ENCODE measurements at regions not wholly inside any gene's neighbourhood (a gene's known extent, or its start where the extent isn't known, plus 50 kb on each side); places are given as distances from the start of the nearest gene placed in this dataset.
"Not testable (repeated sequence)": the region's sequence is repeated elsewhere in the genome, so short reads cannot be mapped to it uniquely, and the experiment has no call there.

- no peak for DNase-seq (ENCODE audit: low read depth in 1 of 2, low spot score in 1 of 2)
Measured at GRCh38 chr6:165799391-165800153, 136.5 kb upstream of the PDE10A start.

GRCh38 chr6:165798991-165799390 lies 135.9 kb upstream of the PDE10A start:
- no peak for DNase-seq (ENCODE audit: low read depth in 1 of 2, low spot score in 1 of 2)

DNA sequence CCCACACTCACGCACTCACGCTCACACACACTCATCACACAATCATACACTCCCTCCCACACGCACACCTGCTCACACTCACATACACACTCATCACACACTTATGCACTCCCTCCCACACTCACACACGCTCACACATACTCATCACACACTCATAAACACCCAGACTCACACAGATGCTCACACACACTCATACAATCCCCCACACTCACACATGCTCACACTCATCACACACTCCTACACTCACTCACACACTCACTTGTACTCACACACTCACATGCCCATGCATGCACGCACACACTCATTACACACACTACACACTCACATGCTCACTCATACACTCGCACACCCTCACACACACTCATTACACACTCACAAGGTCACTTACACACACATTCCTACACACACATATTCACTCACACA lies 131.1 kb upstream of the PDE10A start:
- DNase-seq (ENCODE audit: low read depth in 1 of 2, low spot score in 1 of 2), result no peak

- no peak for DNase-seq (ENCODE audit: low read depth in 1 of 2, low spot score in 1 of 2)
Measured at GRCh38 chr6:165793287-165793825, 130.3 kb upstream of the PDE10A start.

DNA sequence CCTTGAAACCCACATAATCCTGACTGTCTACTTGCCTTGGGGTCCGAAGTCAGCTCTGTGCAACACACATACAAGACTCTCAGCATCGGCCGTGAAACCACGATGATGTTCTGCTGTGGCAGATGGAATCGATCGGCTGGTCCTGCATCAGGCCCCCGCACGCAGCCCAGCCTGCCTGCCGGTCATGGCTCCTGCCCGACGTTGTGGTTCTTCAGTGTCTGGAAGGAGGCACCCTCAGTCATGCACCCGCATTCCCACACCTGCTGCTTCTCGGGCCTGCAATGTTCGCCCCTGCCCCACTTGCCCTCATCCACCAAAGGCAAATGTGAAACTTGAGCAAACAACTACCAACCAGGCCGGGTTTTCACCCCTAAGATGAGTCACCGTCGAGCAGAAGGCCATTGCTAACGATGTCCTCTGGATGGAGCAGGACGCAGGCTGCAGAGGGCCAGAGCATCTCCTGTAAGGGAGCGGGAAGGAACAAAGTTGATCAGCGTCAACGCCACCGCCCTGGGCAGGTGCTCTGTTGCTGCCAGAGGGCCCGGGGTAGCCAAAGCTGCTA lies 128.9 kb upstream of the PDE10A start:
- no peak for DNase-seq (ENCODE audit: low read depth in 1 of 2, low spot score in 1 of 2)

DNA sequence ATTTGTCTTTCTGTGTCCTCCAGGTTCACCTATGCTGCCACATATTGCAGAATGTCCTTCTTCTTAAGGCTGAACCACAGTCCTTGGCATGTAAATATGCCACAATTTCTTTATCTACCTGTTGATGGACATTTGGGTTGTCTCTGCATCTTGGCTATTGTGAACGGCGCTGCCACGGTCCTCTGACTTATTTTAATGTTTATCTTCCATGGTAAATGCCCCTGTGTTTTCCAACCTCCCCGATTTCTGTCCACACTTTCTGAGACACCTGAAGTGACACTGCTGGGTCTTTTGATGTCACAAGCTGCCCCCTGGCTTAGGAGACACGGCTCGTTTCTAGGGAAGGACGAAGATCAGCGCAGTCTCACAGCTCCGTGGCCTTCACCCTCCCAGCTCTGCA lies 128.3 kb upstream of the PDE10A start:
- no peak for DNase-seq (ENCODE audit: low read depth in 1 of 2, low spot score in 1 of 2)

GRCh38 chr6:165782812-165783211 lies 119.8 kb upstream of the PDE10A start:
- DNase-seq (ENCODE audit: low read depth in 1 of 2, low spot score in 1 of 2), result no peak

DNA sequence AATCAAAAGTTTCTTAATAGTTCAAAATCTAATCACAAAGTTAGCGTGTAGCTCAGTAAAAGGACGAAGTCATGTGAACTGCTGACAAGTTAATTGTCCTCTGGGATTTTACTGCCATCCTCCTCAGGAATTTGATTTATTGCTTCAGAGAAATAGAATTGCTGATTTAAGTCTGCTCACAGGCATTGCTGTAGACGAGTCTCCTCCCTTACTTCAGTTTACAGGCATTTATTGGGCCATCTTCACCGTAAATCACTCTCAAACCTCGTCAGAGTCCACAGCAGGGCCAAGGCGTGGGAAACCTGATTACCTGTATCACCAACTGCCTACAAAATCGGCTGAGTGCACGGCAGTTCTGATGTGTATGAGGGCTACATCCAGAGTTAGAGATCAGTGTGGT lies 119.1 kb upstream of the PDE10A start:
- DNase-seq (ENCODE audit: low read depth in 1 of 2, low spot score in 1 of 2), result no peak

- no peak for DNase-seq (ENCODE audit: low read depth in 1 of 2, low spot score in 1 of 2)
Measured at GRCh38 chr6:165777680-165778079, 114.6 kb upstream of the PDE10A start.

GRCh38 chr6:165776691-165777090 lies 113.7 kb upstream of the PDE10A start:
- no peak for DNase-seq (ENCODE audit: low read depth in 1 of 2, low spot score in 1 of 2)

GRCh38 chr6:165775721-165776120 lies 112.7 kb upstream of the PDE10A start:
- no peak for DNase-seq (ENCODE audit: low read depth in 1 of 2, low spot score in 1 of 2)

DNA sequence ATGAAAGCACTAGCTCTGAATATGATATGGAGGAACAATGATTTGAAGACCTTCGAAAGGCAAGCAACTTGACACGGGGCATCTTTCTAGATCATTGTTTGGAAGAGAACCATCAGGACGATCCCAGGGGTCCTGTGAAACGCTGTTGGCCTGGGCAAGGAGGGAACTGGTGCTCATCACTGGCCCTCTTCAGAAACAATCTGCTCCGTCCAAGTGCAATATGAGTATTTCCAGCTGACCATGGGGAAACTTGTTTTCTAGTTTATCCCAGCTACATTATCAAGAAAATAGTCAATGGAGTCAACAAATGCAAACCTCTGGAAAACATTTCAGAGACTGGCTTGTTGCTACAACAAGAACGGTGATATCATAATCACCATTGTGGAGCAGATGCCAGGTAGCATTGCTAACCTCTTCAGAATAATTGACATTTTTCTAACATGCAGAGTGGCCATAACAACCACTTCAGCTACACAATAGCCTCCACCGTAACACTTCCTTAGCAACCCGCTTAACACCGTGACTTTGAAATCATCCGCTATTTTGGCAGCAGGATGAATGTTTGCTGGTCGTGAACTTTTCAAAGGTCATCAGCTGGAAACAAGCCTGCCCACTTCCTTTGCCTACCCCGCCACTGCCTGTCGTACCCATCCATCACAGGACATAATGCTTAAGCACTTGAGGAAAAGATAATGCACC lies 112.0 kb upstream of the PDE10A start:
- no peak for DNase-seq (ENCODE audit: low read depth in 1 of 2, low spot score in 1 of 2)

GRCh38 chr6:165770397-165771082 lies 107.5 kb upstream of the PDE10A start:
- no peak for DNase-seq (ENCODE audit: low read depth in 1 of 2, low spot score in 1 of 2)

- DNase-seq (ENCODE audit: low read depth in 1 of 2, low spot score in 1 of 2), result no peak
Measured at GRCh38 chr6:165769884-165770283, 106.8 kb upstream of the PDE10A start.

GRCh38 chr6:165769401-165769800 lies 106.4 kb upstream of the PDE10A start:
- no peak for DNase-seq (ENCODE audit: low read depth in 1 of 2, low spot score in 1 of 2)

DNA sequence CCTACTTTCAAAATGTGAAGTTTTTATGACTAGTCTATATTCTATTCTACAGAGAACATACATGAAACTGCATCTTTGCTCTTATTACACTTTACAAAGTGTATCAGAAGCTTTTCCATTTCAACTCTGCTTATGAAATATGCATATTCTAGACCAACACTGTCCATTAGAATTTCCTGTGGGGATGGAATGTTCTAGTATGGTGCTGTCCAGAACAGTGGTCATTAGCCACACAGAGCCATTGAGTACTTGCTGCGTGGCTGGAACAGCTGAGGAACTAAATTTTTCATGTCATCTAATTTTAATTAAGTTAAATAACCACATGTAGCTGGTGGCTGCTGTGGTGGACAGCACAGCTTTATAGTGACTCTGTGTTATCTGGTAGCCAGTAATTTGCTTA lies 105.9 kb upstream of the PDE10A start:
- no peak for DNase-seq (ENCODE audit: low read depth in 1 of 2, low spot score in 1 of 2)

- DNase-seq (ENCODE audit: low read depth in 1 of 2, low spot score in 1 of 2), result no peak
Measured at GRCh38 chr6:165767228-165767627, 104.2 kb upstream of the PDE10A start.

DNA sequence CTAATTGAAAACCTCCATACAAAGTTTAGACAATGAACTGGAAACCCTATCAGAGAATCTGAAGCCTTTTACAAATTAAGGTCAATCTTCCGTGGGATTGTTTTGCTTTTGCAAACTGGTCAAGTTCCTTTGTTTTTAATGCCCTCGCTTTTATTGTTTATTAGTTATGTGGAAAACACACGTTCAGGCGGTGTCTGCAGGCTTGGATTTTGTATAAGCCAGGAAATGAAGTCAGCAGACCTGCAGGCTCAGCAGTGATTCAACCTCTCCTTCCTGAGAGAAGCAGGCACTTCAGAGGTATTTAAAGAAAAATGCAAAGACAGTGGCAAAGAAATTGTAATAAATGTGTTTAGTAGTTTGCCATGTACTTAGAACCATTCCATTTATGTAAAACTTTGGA lies 103.4 kb upstream of the PDE10A start:
- DNase-seq (ENCODE audit: low read depth in 1 of 2, low spot score in 1 of 2), result no peak

GRCh38 chr6:165766026-165766425 lies 103.0 kb upstream of the PDE10A start:
- no peak for DNase-seq (ENCODE audit: low read depth in 1 of 2, low spot score in 1 of 2)

GRCh38 chr6:165765256-165765655 lies 102.2 kb upstream of the PDE10A start:
- DNase-seq (ENCODE audit: low read depth in 1 of 2, low spot score in 1 of 2), result not testable (repeated sequence)

- no peak for DNase-seq (ENCODE audit: low read depth in 1 of 2, low spot score in 1 of 2)
Measured at GRCh38 chr6:165762876-165763275, 99.8 kb upstream of the PDE10A start.

GRCh38 chr6:165762125-165762524 lies 99.1 kb upstream of the PDE10A start:
- no peak for DNase-seq (ENCODE audit: low read depth in 1 of 2, low spot score in 1 of 2)

Data from activated CD4-positive, alpha-beta T cell treated with anti-CD3 and anti-CD28 coated beads, Interleukin-2, amount 50 U/mL, for 24 hours (primary cell).